Peyer's patch (tissue), 4 donors: ENCODE measurements at regions not wholly inside any gene's neighbourhood (a gene's known extent, or its start where the extent isn't known, plus 50 kb on each side); places are given as distances from the start of the nearest gene placed in this dataset.

Source experiments
- CTCF ChIP-seq, 6 experiments: fragments of 450-650 bp in 4 of 6; fragments of 200-600 bp in 2 of 6; sonication (generic) in 1 of 6; IDR thresholded peaks; one replicate each; pipeline ENCODE4 v1.5.1; 2017 to 2019; ENCODE audit warnings: antibody characterized with exemption in 6 of 6, mild to moderate bottlenecking in 3 of 6, moderate library complexity in 1 of 6
- POLR2A ChIP-seq, 2 donors: fragments of 450-650 bp; IDR thresholded peaks; one replicate each; pipeline ENCODE4 v1.5.1; 2017; ENCODE audit warnings: antibody characterized with exemption in 2 of 2, mild to moderate bottlenecking in 2 of 2, moderate library complexity in 2 of 2

DNA sequence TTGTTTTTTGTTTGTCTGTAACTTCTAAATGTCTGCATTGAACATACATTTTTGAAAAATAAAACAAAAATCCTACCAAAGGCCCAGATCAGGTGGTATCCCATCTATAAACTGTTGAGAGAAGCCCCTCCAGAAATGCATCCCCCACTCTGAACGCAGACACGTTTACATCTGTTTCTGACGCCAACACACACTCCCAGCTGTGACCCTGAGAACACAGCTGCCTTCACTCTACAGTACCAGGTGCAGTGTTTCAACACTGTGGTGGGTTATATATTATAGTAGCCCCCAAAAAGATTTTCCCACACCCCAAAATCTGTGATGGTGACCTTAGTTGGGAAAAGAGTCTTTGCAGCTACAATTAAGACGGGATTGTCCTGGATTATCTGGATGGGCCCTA is 199.1 kb upstream of the JARID2 start:
- no peak for TF ChIP-seq CTCF (IDR thresholded peaks at IDR 0.05)
- TF ChIP-seq POLR2A (IDR thresholded peaks at IDR 0.05): no peak
